GM12891 (cell line): ENCODE measurements at regions not wholly inside any gene's neighbourhood (a gene's known extent, or its start where the extent isn't known, plus 50 kb on each side); places are given as distances from the start of the nearest gene placed in this dataset.

Experiments used
- DNase-seq: peaks from one replicate; pipeline ENCODE4 v3.0.0; 2011; ENCODE audit warnings: low spot score; ENCODE audit not compliant: insufficient read length
- FAIRE-seq: peaks from 2 replicates; lab custom pipeline; 2011; peaks lifted over from hg19 to GRCh38; lab: Jason Lieb, UNC
- PAX5 ChIP-seq: IDR thresholded peaks from 2 replicates; pipeline ENCODE4 v1.6.1; 2011; ENCODE audit warnings: low read length, moderate library complexity, mild to moderate bottlenecking; ENCODE audit not compliant: insufficient read depth, severe bottlenecking
- POLR2A ChIP-seq: IDR thresholded peaks from 2 replicates; pipeline ENCODE4 v1.6.1; 2011; ENCODE audit warnings: low read depth, low read length, control low read depth
- POLR2AphosphoS5 ChIP-seq: IDR thresholded peaks from 2 replicates; pipeline ENCODE4 v1.6.1; 2011; ENCODE audit warnings: low read depth, low read length, control low read depth
- POU2F2 ChIP-seq: IDR thresholded peaks from 2 replicates; pipeline ENCODE4 v1.6.1; 2011; ENCODE audit warnings: low read depth, mild to moderate bottlenecking, control low read depth, low read length, moderate library complexity
- SPI1 ChIP-seq: IDR thresholded peaks from 2 replicates; pipeline ENCODE4 v1.6.1; 2011; ENCODE audit warnings: low read depth, low read length, control low read depth
- TAF1 ChIP-seq: IDR thresholded peaks from 2 replicates; pipeline ENCODE4 v1.6.1; 2011; ENCODE audit warnings: low read depth, low read length, control low read depth

- no peak for FAIRE-seq
- no peak for DNase-seq
- TF ChIP-seq TAF1 (no peak), SPI1 (no peak), POU2F2 (no peak), POLR2A (no peak), POLR2AphosphoS5 (no peak), PAX5 (no peak)
Observed at GRCh38 chr18:65567372-65567771, 183.4 kb upstream of the CDH7 start.

- FAIRE-seq (no peak), DNase-seq (no peak)
Observed at GRCh38 chr18:65548316-65548715, 202.5 kb upstream of the CDH7 start.

GRCh38 chr18:65547046-65547445 is 203.8 kb upstream of the CDH7 start:
- TF ChIP-seq PAX5 (no peak), POLR2A (no peak), POLR2AphosphoS5 (no peak), TAF1 (no peak), SPI1 (no peak), POU2F2 (no peak)
- DNase-seq (no peak), FAIRE-seq (no peak)

More at GRCh38 chr18:65548316-65548715, 202.5 kb upstream of the CDH7 start:
- TF ChIP-seq POU2F2: no peak
- no peak for TF ChIP-seq PAX5
- TF ChIP-seq SPI1: no peak
- TF ChIP-seq TAF1: no peak
- no peak for TF ChIP-seq POLR2AphosphoS5
- no peak for TF ChIP-seq POLR2A

GRCh38 chr18:65544701-65545100 is 206.1 kb upstream of the CDH7 start:
- FAIRE-seq (no peak), DNase-seq (no peak)
- TF ChIP-seq TAF1: no peak
- TF ChIP-seq POLR2A: no peak
- TF ChIP-seq SPI1: no peak
- no peak for TF ChIP-seq POLR2AphosphoS5

- DNase-seq: no peak
- FAIRE-seq: no peak
- TF ChIP-seq PAX5 (no peak), POU2F2 (no peak), POLR2A (no peak), TAF1 (no peak)
Observed at GRCh38 chr18:65527879-65528633, 222.8 kb upstream of the CDH7 start.

- FAIRE-seq (no peak), DNase-seq (no peak)
- no peak for TF ChIP-seq TAF1
- TF ChIP-seq POLR2A: no peak
Observed at GRCh38 chr18:65526099-65526498, 224.7 kb upstream of the CDH7 start.

- TF ChIP-seq SPI1: no peak
- TF ChIP-seq POLR2A: no peak
- TF ChIP-seq TAF1: no peak
- no peak for TF ChIP-seq POLR2AphosphoS5
- no peak for TF ChIP-seq PAX5
- TF ChIP-seq POU2F2: no peak
- FAIRE-seq (no peak), DNase-seq (no peak)
Observed at GRCh38 chr18:65523461-65523860, 227.4 kb upstream of the CDH7 start.

GRCh38 chr18:65522907-65523306 is 227.9 kb upstream of the CDH7 start:
- FAIRE-seq: no peak
- DNase-seq: no peak
- TF ChIP-seq POLR2AphosphoS5 (no peak), POU2F2 (no peak), PAX5 (no peak), POLR2A (no peak), SPI1 (no peak), TAF1 (no peak)

- FAIRE-seq (no peak), DNase-seq (no peak)
- TF ChIP-seq PAX5: no peak
- no peak for TF ChIP-seq POU2F2
- no peak for TF ChIP-seq SPI1
- TF ChIP-seq POLR2AphosphoS5: no peak
- TF ChIP-seq POLR2A: no peak
- TF ChIP-seq TAF1: no peak
Observed at GRCh38 chr18:65516209-65516608, 234.6 kb upstream of the CDH7 start.

GRCh38 chr18:65498605-65499004 is 252.2 kb upstream of the CDH7 start:
- no peak for FAIRE-seq
- no peak for DNase-seq
- no peak for TF ChIP-seq POLR2A
- peak; percentile 47; the same call in 1 of the 2 replicates for TF ChIP-seq SPI1

GRCh38 chr18:65487569-65487968 is 263.2 kb upstream of the CDH7 start:
- FAIRE-seq (no peak), DNase-seq (no peak)
- TF ChIP-seq SPI1 (no peak), POU2F2 (no peak), TAF1 (no peak), POLR2A (no peak), PAX5 (no peak), POLR2AphosphoS5 (no peak)
